K562 (cell line): ENCODE measurements at regions not wholly inside any gene's neighbourhood (a gene's known extent, or its start where the extent isn't known, plus 50 kb on each side); places are given as distances from the start of the nearest gene placed in this dataset.

Source experiments
- CBFA2T2 ChIP-seq: fragments of 450-650 bp; conservative IDR thresholded peaks from 2 replicates; pipeline ENCODE4 v1.6.1; 2017; ENCODE audit warnings: mild to moderate bottlenecking
- CXXC5 ChIP-seq: fragments of 250-450 bp; sonication (Bioruptor Pico); IDR thresholded peaks from 2 replicates; pipeline ENCODE4 v1.8.0; 2022; ENCODE audit warnings: inconsistent platforms, mild to moderate bottlenecking, moderate library complexity
- HOXB6 ChIP-seq: fragments of 250-450 bp; sonication (Bioruptor Pico); IDR thresholded peaks from 2 replicates; pipeline ENCODE4 v1.5.1; 2022; ENCODE audit warnings: mild to moderate bottlenecking, borderline replicate concordance
- KAT7 ChIP-seq: sonication (generic); formaldehyde crosslinking; IDR thresholded peaks from 2 replicates; pipeline ENCODE4 v1.8.0; 2022; ENCODE audit warnings: missing genetic modification reagents, mild to moderate bottlenecking, borderline replicate concordance
- SOX6 ChIP-seq: fragments of 450-650 bp; IDR thresholded peaks from 2 replicates; pipeline ENCODE4 v1.6.1; 2014; ENCODE audit warnings: mild to moderate bottlenecking
- ZEB2 ChIP-seq: fragments of 450-650 bp; IDR thresholded peaks from 2 replicates; pipeline ENCODE4 v1.6.1; 2016
- ZNF316 ChIP-seq: fragments of 450-650 bp; IDR thresholded peaks from 2 replicates; pipeline ENCODE4 v1.6.1; 2016
- ZNF384 ChIP-seq: IDR thresholded peaks from 2 replicates; pipeline ENCODE4 v1.6.1; 2012; ENCODE audit warnings: low read depth, low read length, improper control_type of control experiment
- TF ChIP-seq, protein P1 (sequence below), 2 experiments: fragments of 450-650 bp in 1 of 2; sonication (generic) in 1 of 2; formaldehyde crosslinking in 1 of 2; IDR thresholded peaks in 1 of 2; conservative IDR thresholded peaks in 1 of 2; 2 replicates each; pipeline versions ENCODE4 v1.6.1 to v1.8.1; 2016 to 2023; ENCODE audit warnings: mild to moderate bottlenecking in 2 of 2, moderate library complexity in 2 of 2, inconsistent platforms in 1 of 2, missing genetic modification reagents in 1 of 2
- TF ChIP-seq, protein P2 (sequence below): fragments of 450-650 bp; IDR thresholded peaks from one replicate; pipeline ENCODE4 v1.6.1; 2018; ENCODE audit warnings: mild to moderate bottlenecking, moderate library complexity; ENCODE audit not compliant: partially characterized antibody
- TF ChIP-seq, protein P3 (sequence below), 2 experiments: fragments of 450-650 bp; IDR thresholded peaks; 2 replicates each; pipeline ENCODE4 v1.6.1; 2016; ENCODE audit warnings: mild to moderate bottlenecking in 2 of 2, borderline replicate concordance in 1 of 2, low read depth in 1 of 2, moderate library complexity in 1 of 2

DNA sequence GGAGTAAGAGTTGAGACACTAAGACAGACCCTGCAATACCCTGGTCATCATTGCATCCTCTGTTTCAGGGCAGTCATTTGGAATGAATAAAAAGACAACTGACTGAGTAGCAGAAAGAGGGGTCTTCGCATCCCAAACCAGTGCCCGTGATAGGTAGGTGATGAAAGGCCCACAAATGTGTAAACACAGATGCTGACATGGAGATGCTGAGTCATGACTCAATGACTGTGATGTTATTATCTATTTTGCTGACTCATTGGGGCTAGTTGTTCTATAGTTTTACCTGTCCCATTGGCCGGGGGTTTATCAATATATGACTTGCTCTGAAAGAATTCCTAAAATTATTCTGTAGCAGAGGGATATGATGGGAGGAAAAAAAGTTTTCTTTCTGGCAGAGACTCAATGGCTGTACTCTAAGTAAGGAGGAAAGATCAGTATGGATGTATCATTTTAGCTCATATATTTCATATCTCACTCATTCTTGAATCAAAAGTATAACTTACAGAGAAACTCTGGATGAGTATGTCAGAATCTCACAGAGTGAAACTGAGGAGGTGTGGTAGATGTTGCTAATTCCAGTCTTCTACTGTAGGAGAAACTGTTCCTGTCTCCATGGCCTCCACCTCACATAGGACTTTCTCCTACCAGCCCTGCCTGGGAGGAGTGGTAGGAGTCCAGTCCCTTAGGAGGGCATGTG lies 119.9 kb upstream of the PREP start (continued):
- TF ChIP-seq, protein P1, sequence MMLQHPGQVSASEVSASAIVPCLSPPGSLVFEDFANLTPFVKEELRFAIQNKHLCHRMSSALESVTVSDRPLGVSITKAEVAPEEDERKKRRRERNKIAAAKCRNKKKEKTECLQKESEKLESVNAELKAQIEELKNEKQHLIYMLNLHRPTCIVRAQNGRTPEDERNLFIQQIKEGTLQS (IDR thresholded peaks at IDR 0.05): peak; percentile 89
- TF ChIP-seq, protein P1 (CRISPR knock-in tag; conservative IDR thresholded peaks at IDR 0.05): no peak
- TF ChIP-seq ZNF384 (no peak), CBFA2T2 (peak; percentile 28; the same call in 1 of the 2 replicates), ZEB2 (peak; percentile 69), SOX6 (0 out of 2 replicates have a peak, but pooled peaks have one; percentile 14), HOXB6 (CRISPR knock-in tag) (no peak), KAT7 (CRISPR knock-in tag) (no peak), CXXC5 (CRISPR knock-in tag) (no peak), ZNF316 (peak; percentile 100)
- TF ChIP-seq, protein P2, sequence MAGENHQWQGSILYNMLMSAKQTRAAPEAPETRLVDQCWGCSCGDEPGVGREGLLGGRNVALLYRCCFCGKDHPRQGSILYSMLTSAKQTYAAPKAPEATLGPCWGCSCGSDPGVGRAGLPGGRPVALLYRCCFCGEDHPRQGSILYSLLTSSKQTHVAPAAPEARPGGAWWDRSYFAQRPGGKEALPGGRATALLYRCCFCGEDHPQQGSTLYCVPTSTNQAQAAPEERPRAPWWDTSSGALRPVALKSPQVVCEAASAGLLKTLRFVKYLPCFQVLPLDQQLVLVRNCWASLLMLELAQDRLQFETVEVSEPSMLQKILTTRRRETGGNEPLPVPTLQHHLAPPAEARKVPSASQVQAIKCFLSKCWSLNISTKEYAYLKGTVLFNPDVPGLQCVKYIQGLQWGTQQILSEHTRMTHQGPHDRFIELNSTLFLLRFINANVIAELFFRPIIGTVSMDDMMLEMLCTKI: no peak
- TF ChIP-seq, protein P3, sequence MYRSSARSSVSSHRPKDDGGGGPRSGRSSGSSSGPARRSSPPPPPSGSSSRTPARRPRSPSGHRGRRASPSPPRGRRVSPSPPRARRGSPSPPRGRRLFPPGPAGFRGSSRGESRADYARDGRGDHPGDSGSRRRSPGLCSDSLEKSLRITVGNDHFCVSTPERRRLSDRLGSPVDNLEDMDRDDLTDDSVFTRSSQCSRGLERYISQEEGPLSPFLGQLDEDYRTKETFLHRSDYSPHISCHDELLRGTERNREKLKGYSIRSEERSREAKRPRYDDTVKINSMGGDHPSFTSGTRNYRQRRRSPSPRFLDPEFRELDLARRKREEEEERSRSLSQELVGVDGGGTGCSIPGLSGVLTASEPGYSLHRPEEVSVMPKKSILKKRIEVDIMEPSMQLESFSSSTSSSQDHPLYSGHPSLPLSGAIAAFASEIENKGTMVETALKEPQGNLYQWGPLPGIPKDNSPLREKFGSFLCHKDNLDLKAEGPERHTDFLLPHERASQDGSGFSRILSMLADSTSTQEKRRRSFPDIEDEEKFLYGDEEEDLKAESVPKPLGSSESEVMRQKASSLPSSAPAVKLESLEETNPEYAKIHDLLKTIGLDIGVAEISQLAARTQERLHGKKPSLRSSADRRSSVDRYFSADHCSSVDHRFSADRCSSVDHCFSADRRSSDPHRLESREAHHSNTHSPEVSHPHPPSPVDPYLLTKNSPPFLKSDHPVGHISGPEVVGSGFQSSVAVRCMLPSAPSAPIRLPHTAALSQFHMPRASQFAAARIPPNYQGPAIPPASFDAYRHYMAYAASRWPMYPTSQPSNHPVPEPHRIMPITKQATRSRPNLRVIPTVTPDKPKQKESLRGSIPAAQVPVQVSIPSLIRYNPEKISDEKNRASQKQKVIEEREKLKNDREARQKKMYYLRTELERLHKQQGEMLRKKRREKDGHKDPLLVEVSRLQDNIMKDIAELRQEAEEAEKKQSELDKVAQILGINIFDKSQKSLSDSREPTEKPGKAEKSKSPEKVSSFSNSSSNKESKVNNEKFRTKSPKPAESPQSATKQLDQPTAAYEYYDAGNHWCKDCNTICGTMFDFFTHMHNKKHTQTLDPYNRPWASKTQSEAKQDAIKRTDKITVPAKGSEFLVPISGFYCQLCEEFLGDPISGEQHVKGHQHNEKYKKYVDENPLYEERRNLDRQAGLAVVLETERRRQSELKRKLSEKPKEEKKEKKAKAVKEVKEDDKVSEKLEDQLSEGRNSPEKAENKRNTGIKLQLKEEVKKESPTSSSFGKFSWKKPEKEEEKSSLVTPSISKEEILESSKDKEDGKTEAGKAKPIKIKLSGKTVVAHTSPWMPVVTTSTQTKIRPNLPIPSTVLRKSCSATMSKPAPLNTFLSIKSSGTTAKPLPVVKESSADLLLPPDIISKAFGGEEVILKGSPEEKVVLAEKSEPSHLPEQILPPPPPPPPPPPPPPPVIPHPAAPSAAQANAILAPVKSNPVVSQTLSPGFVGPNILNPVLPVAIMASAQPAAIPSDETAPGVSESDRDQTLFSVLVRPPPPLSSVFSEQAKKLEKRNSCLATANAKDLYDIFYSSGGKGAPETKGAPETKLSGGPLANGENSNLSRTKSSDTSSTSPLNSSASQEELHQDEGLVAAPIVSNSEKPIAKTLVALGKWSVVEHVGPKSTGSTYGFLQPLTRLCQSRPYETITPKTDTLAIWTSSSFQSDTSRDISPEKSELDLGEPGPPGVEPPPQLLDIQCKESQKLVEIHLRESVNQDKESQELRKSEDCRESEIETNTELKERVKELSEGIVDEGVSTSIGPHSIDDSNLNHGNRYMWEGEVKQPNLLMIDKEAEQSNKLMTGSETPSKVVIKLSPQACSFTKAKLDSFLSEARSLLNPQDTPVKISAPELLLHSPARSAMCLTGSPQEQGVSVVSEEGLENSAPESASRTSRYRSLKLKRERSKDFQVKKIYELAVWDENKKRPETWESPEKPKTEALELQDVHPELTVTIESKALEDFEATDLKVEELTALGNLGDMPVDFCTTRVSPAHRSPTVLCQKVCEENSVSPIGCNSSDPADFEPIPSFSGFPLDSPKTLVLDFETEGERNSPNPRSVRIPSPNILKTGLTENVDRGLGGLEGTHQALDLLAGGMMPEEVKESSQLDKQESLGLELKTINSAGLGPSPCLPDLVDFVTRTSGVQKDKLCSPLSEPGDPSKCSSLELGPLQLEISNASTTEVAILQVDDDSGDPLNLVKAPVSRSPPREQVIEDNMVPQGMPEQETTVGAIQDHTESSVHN (IDR thresholded peaks at IDR 0.05; ENCODE audit: borderline replicate concordance in 1 of 2, low read depth in 1 of 2): peak in 1 of 2 experiments; percentile 56; a peak in 1 of 4 replicates
